ENCODE measurements at regions not wholly inside any gene's neighbourhood (a gene's known extent, or its start where the extent isn't known, plus 50 kb on each side); places are given as distances from the start of the nearest gene placed in this dataset.

- TF ChIP-seq CTCF (IDR thresholded peaks at IDR 0.05; ENCODE audit: low read depth, low read length) = no peak
- H3K4me3 ChIP-seq (ENCODE audit: low read depth, low read length) = no peak overlapping the region
Measured at GRCh38 chr5:82355053-82355452, 76.9 kb upstream of the RPS23 start.

DNA sequence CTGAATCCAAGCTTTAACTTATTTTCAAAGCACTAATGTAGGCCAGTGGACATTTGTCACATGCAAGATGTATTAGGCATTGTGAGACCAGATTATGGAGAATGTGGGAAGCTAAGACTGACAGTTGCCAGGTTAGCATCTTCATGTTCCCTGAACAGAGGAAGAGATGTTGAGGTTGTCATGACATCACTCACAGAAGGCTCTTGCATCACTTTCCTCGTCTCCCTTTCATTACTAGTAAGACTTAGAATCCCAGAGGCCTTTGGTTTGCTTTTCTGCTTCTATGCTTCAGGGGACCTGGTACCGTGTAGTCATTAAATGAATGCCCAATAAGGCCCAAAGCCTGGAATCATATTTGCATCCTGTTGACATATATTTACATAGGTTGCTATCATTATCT, 76.4 kb upstream of the RPS23 start:
- H3K4me3 ChIP-seq (ENCODE audit: low read depth, low read length) = no peak overlapping the region
- no peak for TF ChIP-seq CTCF (IDR thresholded peaks at IDR 0.05; ENCODE audit: low read depth, low read length)

DNA sequence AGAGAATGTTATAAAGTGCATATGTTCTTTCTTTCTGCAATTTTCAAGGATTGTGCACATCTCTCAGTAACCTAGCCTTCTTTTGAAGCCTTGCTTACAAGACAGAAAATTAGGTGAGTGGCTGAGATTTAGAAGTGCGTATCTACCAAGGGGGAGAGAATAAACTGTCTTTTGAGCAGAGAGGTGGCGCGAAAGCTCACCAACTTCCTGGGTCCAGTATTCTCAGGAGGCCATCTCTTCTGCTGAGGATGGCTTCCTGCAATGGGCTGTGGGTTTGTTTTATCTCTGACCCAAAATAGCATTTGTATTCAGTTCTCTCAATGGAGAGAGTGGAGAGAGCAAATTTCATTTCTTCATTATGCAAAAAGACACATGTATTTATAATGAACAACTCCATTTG, 75.4 kb upstream of the RPS23 start:
- H3K4me3 ChIP-seq (ENCODE audit: low read depth, low read length) = no peak overlapping the region
- no peak for TF ChIP-seq CTCF (IDR thresholded peaks at IDR 0.05; ENCODE audit: low read depth, low read length)

- TF ChIP-seq CTCF (IDR thresholded peaks at IDR 0.05; ENCODE audit: low read depth, low read length) = no peak
- H3K4me3 ChIP-seq (ENCODE audit: low read depth, low read length) = no peak overlapping the region
Measured at GRCh38 chr5:82352146-82352791, 74.1 kb upstream of the RPS23 start.

DNA sequence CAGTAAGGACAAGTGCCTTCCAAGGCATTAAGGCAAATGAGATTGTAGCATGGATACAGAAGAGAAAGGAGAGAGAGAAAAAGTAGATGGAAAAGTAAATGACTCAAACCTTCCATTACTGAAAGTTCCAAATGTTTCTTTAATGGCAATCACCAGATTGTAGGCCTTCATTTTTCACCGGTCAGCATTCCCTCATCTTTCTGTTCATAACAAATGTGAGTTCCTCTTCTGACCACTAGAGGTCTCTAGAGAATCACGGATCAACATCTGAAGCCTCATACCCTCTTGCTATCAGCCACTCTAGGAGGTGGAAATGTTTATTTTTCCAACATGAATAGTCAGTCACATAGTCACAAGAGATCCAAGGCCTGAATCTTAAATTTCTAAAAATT, 73.6 kb upstream of the RPS23 start:
- H3K4me3 ChIP-seq (ENCODE audit: low read depth, low read length) = no peak overlapping the region
- TF ChIP-seq CTCF (IDR thresholded peaks at IDR 0.05; ENCODE audit: low read depth, low read length) = peak; percentile 67

GRCh38 chr5:82351297-82351696, 73.1 kb upstream of the RPS23 start:
- no peak overlapping the region for H3K4me3 ChIP-seq (ENCODE audit: low read depth, low read length)
- no peak for TF ChIP-seq CTCF (IDR thresholded peaks at IDR 0.05; ENCODE audit: low read depth, low read length)

GRCh38 chr5:82349652-82350051, 71.5 kb upstream of the RPS23 start:
- no peak overlapping the region for H3K4me3 ChIP-seq (ENCODE audit: low read depth, low read length)
- TF ChIP-seq CTCF (IDR thresholded peaks at IDR 0.05; ENCODE audit: low read depth, low read length) = 0 out of 2 replicates have a peak, but pooled peaks have one; percentile 25
